ENCODE measurements at regions not wholly inside any gene's neighbourhood (a gene's known extent, or its start where the extent isn't known, plus 50 kb on each side); places are given as distances from the start of the nearest gene placed in this dataset.

GRCh38 chr3:124435467-124435866, 294.8 kb upstream of the UMPS start:
- no peaks in the 10 kb centered on the region for H3K36me3 Mint-ChIP-seq
- no peaks in the 10 kb centered on the region for H3K4me1 ChIP-seq (ENCODE audit: control insufficient read depth, insufficient read depth, low read length)
- WGBS (ENCODE audit: insufficient coverage), result 97% methylated on average over 2 of the region's 2 CpGs

GRCh38 chr3:124438813-124439212, 291.4 kb upstream of the UMPS start:
- H3K4me3 ChIP-seq (ENCODE audit: low read length), result no peak overlapping the region
- Mint-ChIP-seq H3K27ac (no peak overlapping the region), H3K36me3 (no peaks in the 10 kb centered on the region), H3K27me3 (ENCODE audit: low read depth in 2 of 2) (peaks cover 0 to 3% of the 10 kb centered on the region in 2 donors), H3K9me3 (no peaks in the 10 kb centered on the region), H3K4me3 (no peak overlapping the region), H3K4me1 (no peaks in the 10 kb centered on the region)
- DNase-seq (no peak), ATAC-seq (no peak)
- H3K27me3 ChIP-seq (ENCODE audit: control insufficient read depth, insufficient read depth, low read length), result no peaks in the 10 kb centered on the region
- H3K27ac ChIP-seq (ENCODE audit: low read length), result no peak overlapping the region
- no peaks in the 10 kb centered on the region for H3K9me3 ChIP-seq (ENCODE audit: control insufficient read depth, insufficient read depth, low read length)
- H3K4me1 ChIP-seq (ENCODE audit: control insufficient read depth, insufficient read depth, low read length), result no peaks in the 10 kb centered on the region
- H3K36me3 ChIP-seq (ENCODE audit: control insufficient read depth, insufficient read depth, low read length), result no peaks in the 10 kb centered on the region
- TF ChIP-seq CTCF (IDR thresholded peaks at IDR 0.05), result no peak
- intact Hi-C loops (cut with micrococcal nuclease), result no loop called here
- 90% methylated on average over 4 of the region's 4 CpGs for WGBS (ENCODE audit: insufficient coverage)

More at GRCh38 chr3:124435467-124435866, 294.8 kb upstream of the UMPS start:
- Mint-ChIP-seq H3K4me1 (no peaks in the 10 kb centered on the region), H3K9me3 (no peaks in the 10 kb centered on the region), H3K4me3 (no peak overlapping the region), H3K27me3 (ENCODE audit: low read depth in 2 of 2) (no peaks in the 10 kb centered on the region), H3K27ac (no peak overlapping the region)
- no peaks in the 10 kb centered on the region for H3K27me3 ChIP-seq (ENCODE audit: control insufficient read depth, insufficient read depth, low read length)
- no peak overlapping the region for H3K4me3 ChIP-seq (ENCODE audit: low read length)
- no peak for TF ChIP-seq CTCF (IDR thresholded peaks at IDR 0.05)
- H3K9me3 ChIP-seq (ENCODE audit: control insufficient read depth, insufficient read depth, low read length), result no peaks in the 10 kb centered on the region
- no peak overlapping the region for H3K27ac ChIP-seq (ENCODE audit: low read length)
- intact Hi-C loops (cut with micrococcal nuclease), result no loop called here
- ATAC-seq (no peak), DNase-seq (no peak)
- no peaks in the 10 kb centered on the region for H3K36me3 ChIP-seq (ENCODE audit: control insufficient read depth, insufficient read depth, low read length)

- no peak overlapping the region for H3K4me3 ChIP-seq (ENCODE audit: low read length)
- Mint-ChIP-seq H3K4me3 (no peak overlapping the region), H3K27ac (no peak overlapping the region), H3K36me3 (no peaks in the 10 kb centered on the region), H3K9me3 (no peaks in the 10 kb centered on the region), H3K27me3 (ENCODE audit: low read depth in 2 of 2) (peaks cover 5 to 7% of the 10 kb centered on the region in 2 donors), H3K4me1 (no peaks in the 10 kb centered on the region)
- no peaks in the 10 kb centered on the region for H3K36me3 ChIP-seq (ENCODE audit: control insufficient read depth, insufficient read depth, low read length)
- no peak overlapping the region for H3K27ac ChIP-seq (ENCODE audit: low read length)
- no peak for TF ChIP-seq CTCF (IDR thresholded peaks at IDR 0.05)
- 17% methylated on average over 1 of the region's 1 CpG for WGBS (ENCODE audit: insufficient coverage)
- ATAC-seq (no peak), DNase-seq (no peak)
- no peaks in the 10 kb centered on the region for H3K4me1 ChIP-seq (ENCODE audit: control insufficient read depth, insufficient read depth, low read length)
- H3K27me3 ChIP-seq (ENCODE audit: control insufficient read depth, insufficient read depth, low read length), result no peaks in the 10 kb centered on the region
- H3K9me3 ChIP-seq (ENCODE audit: control insufficient read depth, insufficient read depth, low read length), result no peaks in the 10 kb centered on the region
- intact Hi-C loops (cut with micrococcal nuclease), result no loop called here
Measured at GRCh38 chr3:124439603-124440002, 290.6 kb upstream of the UMPS start.

- no peak overlapping the region for H3K4me3 Mint-ChIP-seq
- no peaks in the 10 kb centered on the region for H3K4me1 ChIP-seq (ENCODE audit: control insufficient read depth, insufficient read depth, low read length)
- H3K36me3 ChIP-seq (ENCODE audit: control insufficient read depth, insufficient read depth, low read length), result no peaks in the 10 kb centered on the region
- H3K4me3 ChIP-seq (ENCODE audit: low read length), result no peak overlapping the region
- H3K9me3 ChIP-seq (ENCODE audit: control insufficient read depth, insufficient read depth, low read length), result no peaks in the 10 kb centered on the region
- TF ChIP-seq CTCF (IDR thresholded peaks at IDR 0.05), result no peak
- no peak overlapping the region for H3K27ac Mint-ChIP-seq
- 96% methylated on average over 9 of the region's 9 CpGs for WGBS (ENCODE audit: insufficient coverage)
- peaks cover 5 to 10% of the 10 kb centered on the region in 2 donors for H3K27me3 Mint-ChIP-seq (ENCODE audit: low read depth in 2 of 2)
- no peaks in the 10 kb centered on the region for H3K36me3 Mint-ChIP-seq
- no peak overlapping the region for H3K27ac ChIP-seq (ENCODE audit: low read length)
- no peaks in the 10 kb centered on the region for H3K27me3 ChIP-seq (ENCODE audit: control insufficient read depth, insufficient read depth, low read length)
- intact Hi-C loops (cut with micrococcal nuclease), result no loop called here
- no peak for DNase-seq
- H3K9me3 Mint-ChIP-seq, result no peaks in the 10 kb centered on the region
- ATAC-seq, result no peak
- H3K4me1 Mint-ChIP-seq, result no peaks in the 10 kb centered on the region
Measured at GRCh38 chr3:124441766-124442165, 288.5 kb upstream of the UMPS start.

Measured in natural killer cell (primary cell).